ENCODE measurements at regions not wholly inside any gene's neighbourhood (a gene's known extent, or its start where the extent isn't known, plus 50 kb on each side); places are given as distances from the start of the nearest gene placed in this dataset.

GRCh38 chr16:25413975-25414374, 156.3 kb upstream of the ZKSCAN2 start (continued):
- TF ChIP-seq CTCF (IDR thresholded peaks at IDR 0.05 in 2 of 3, conservative IDR thresholded peaks at IDR 0.05 in 1 of 3; ENCODE audit: borderline replicate concordance in 1 of 3, insufficient read depth in 1 of 3, low read depth in 2 of 3, low read length in 2 of 3) (no peak), POLR2AphosphoS5 (IDR thresholded peaks at IDR 0.05; ENCODE audit: low read depth, low read length) (no peak), POLR2A (IDR thresholded peaks at IDR 0.05; ENCODE audit: borderline replicate concordance, extremely low read depth, insufficient read depth, insufficient read length) (no peak), SP1 (IDR thresholded peaks at IDR 0.05; ENCODE audit: low read depth) (no peak)
- TF ChIP-seq, protein P1, sequence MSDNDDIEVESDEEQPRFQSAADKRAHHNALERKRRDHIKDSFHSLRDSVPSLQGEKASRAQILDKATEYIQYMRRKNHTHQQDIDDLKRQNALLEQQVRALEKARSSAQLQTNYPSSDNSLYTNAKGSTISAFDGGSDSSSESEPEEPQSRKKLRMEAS (IDR thresholded peaks at IDR 0.05) = no peak
- TF ChIP-seq, protein P2, sequence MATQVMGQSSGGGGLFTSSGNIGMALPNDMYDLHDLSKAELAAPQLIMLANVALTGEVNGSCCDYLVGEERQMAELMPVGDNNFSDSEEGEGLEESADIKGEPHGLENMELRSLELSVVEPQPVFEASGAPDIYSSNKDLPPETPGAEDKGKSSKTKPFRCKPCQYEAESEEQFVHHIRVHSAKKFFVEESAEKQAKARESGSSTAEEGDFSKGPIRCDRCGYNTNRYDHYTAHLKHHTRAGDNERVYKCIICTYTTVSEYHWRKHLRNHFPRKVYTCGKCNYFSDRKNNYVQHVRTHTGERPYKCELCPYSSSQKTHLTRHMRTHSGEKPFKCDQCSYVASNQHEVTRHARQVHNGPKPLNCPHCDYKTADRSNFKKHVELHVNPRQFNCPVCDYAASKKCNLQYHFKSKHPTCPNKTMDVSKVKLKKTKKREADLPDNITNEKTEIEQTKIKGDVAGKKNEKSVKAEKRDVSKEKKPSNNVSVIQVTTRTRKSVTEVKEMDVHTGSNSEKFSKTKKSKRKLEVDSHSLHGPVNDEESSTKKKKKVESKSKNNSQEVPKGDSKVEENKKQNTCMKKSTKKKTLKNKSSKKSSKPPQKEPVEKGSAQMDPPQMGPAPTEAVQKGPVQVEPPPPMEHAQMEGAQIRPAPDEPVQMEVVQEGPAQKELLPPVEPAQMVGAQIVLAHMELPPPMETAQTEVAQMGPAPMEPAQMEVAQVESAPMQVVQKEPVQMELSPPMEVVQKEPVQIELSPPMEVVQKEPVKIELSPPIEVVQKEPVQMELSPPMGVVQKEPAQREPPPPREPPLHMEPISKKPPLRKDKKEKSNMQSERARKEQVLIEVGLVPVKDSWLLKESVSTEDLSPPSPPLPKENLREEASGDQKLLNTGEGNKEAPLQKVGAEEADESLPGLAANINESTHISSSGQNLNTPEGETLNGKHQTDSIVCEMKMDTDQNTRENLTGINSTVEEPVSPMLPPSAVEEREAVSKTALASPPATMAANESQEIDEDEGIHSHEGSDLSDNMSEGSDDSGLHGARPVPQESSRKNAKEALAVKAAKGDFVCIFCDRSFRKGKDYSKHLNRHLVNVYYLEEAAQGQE (IDR thresholded peaks at IDR 0.05; ENCODE audit: low read depth) = no peak

- CTCF ChIA-PET = no interaction called here
- BruUV-seq (replicated peaks) = no TSS peak
- H3K4me2 ChIP-seq (ENCODE audit: low read length) = no peak overlapping the region
- ATAC-seq = no peak
- H3K9me3 ChIP-seq (ENCODE audit: control insufficient read depth in 1 of 2, insufficient read depth in 1 of 2, low read depth in 1 of 2, low read length in 2 of 2) = no peaks in the 10 kb centered on the region
- no peaks in the 10 kb centered on the region for H4K20me1 ChIP-seq (ENCODE audit: insufficient read depth)
- intact Hi-C loops (cut with micrococcal nuclease) = no loop called here
- no peak overlapping the region for H2AFZ ChIP-seq (ENCODE audit: low read depth, low read length, poor library complexity, severe bottlenecking)
- RAD21 ChIA-PET (ENCODE audit: low non-redundant PET in 1 of 2, low total read pairs in 2 of 2, uncharacterized antibody in 2 of 2, unreplicated experiment in 2 of 2) = no interaction called here
- POLR2A ChIA-PET = no interaction called here
- peaks cover 9% of the 10 kb centered on the region for H3K27me3 ChIP-seq (ENCODE audit: insufficient read depth, low read length)
- H3K79me2 ChIP-seq (ENCODE audit: insufficient read depth, low read length) = no peaks in the 10 kb centered on the region
- H3K4me1 ChIP-seq (ENCODE audit: control insufficient read depth in 1 of 2, insufficient read depth in 2 of 2, low read length in 2 of 2) = no peaks in the 10 kb centered on the region
- H3K27ac ChIP-seq (ENCODE audit: low read depth, low read length) = no peak overlapping the region
- H3K9me2 ChIP-seq (ENCODE audit: insufficient read depth) = no peaks in the 10 kb centered on the region
- no peak overlapping the region for H3K9ac ChIP-seq (ENCODE audit: low read length)
- no peak for DNase-seq (ENCODE audit: low read depth, low spot score)
- H3K36me3 ChIP-seq (ENCODE audit: control insufficient read depth in 1 of 2, insufficient read depth in 2 of 2, low read length in 2 of 2) = no peaks in the 10 kb centered on the region
- no peak overlapping the region for H3K4me3 ChIP-seq (replicated peaks in 1 of 2; ENCODE audit: low read depth in 1 of 2, low read length in 2 of 2)
- no peak for TF ChIP-seq JUND (IDR thresholded peaks at IDR 0.05)
- TF ChIP-seq POLR2AphosphoS5 (IDR thresholded peaks at IDR 0.05; ENCODE audit: low read depth, low read length) = no peak
- no peak for TF ChIP-seq EGR1 (IDR thresholded peaks at IDR 0.05; ENCODE audit: low read depth)
- TF ChIP-seq EZH2 (IDR thresholded peaks at IDR 0.05) = no peak
- no peak for TF ChIP-seq ELF1 (IDR thresholded peaks at IDR 0.05; ENCODE audit: borderline replicate concordance, low read depth)
- no peak for TF ChIP-seq SP1 (IDR thresholded peaks at IDR 0.05; ENCODE audit: low read depth)
- TF ChIP-seq FOSL1 (IDR thresholded peaks at IDR 0.05; ENCODE audit: low read depth) = no peak
- no peak for TF ChIP-seq RAD21 (IDR thresholded peaks at IDR 0.05; ENCODE audit: low read depth)
- TF ChIP-seq ZNF274 (IDR thresholded peaks at IDR 0.05; ENCODE audit: low read depth, low read length) = no peak
- TF ChIP-seq ZBTB33 (IDR thresholded peaks at IDR 0.05; ENCODE audit: extremely low read depth, insufficient replicate concordance, low read length) = no peak
- TF ChIP-seq CTCF (IDR thresholded peaks at IDR 0.05 in 2 of 3, conservative IDR thresholded peaks at IDR 0.05 in 1 of 3; ENCODE audit: borderline replicate concordance in 1 of 3, insufficient read depth in 1 of 3, low read depth in 2 of 3, low read length in 2 of 3) = no peak
- TF ChIP-seq, protein P3, sequence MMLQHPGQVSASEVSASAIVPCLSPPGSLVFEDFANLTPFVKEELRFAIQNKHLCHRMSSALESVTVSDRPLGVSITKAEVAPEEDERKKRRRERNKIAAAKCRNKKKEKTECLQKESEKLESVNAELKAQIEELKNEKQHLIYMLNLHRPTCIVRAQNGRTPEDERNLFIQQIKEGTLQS (IDR thresholded peaks at IDR 0.05) = no peak
Observed at GRCh38 chr16:25413133-25413532, 155.5 kb upstream of the ZKSCAN2 start.

All from HCT116 (cell line).